Gastrocnemius medialis (tissue), 4 donors: ENCODE measurements at regions not wholly inside any gene's neighbourhood (a gene's known extent, or its start where the extent isn't known, plus 50 kb on each side); places are given as distances from the start of the nearest gene placed in this dataset.

ENCODE experiments used
- ATAC-seq, 2 donors: fragments of 150-250 bp; one replicate each; pipeline ENCODE4 v1.9.1; 2016
- DNase-seq, 2 donors: peaks; one replicate each; pipeline ENCODE4 v3.0.0-alpha.2; 2019
- H3K27ac ChIP-seq, 4 donors: fragments of 200-600 bp; sonication (generic); 1 replicate in 1 of 4; 2 replicates in 3 of 4; pipeline ENCODE4 v1.5.1; 2016 to 2018; ENCODE audit warnings: mild to moderate bottlenecking in 2 of 4, moderate library complexity in 1 of 4
- H3K27me3 ChIP-seq, 3 donors: fragments of 200-600 bp; sonication (generic) in 2 of 3; 1 replicate in 1 of 3; 2 replicates in 2 of 3; pipeline versions ENCODE4 v1.5.1 to v1.6.0; 2016 to 2019; ENCODE audit warnings: mild to moderate bottlenecking in 1 of 3, moderate library complexity in 1 of 3
- H3K36me3 ChIP-seq, 2 donors: fragments of 200-600 bp; sonication (generic) in 1 of 2; one replicate each; pipeline ENCODE4 v1.5.1; 2017 to 2018
- H3K4me1 ChIP-seq, 2 donors: fragments of 200-600 bp; sonication (generic) in 1 of 2; one replicate each; pipeline ENCODE4 v1.5.1; 2016 to 2017; ENCODE audit warnings: mild to moderate bottlenecking in 2 of 2
- H3K4me3 ChIP-seq, 4 donors: fragments of 200-600 bp; sonication (generic) in 3 of 4; 1 replicate in 1 of 4; 2 replicates in 3 of 4; pipeline ENCODE4 v1.5.1; 2016 to 2019; ENCODE audit warnings: mild to moderate bottlenecking in 2 of 4
- H3K9me3 ChIP-seq, 3 donors: fragments of 200-600 bp; sonication (generic) in 2 of 3; 1 replicate in 1 of 3; 2 replicates in 2 of 3; pipeline ENCODE4 v1.5.1; 2016 to 2019
- CTCF ChIP-seq, 5 experiments: fragments of 450-650 bp in 3 of 5; fragments of 200-600 bp in 2 of 5; sonication (generic) in 2 of 5; IDR thresholded peaks in 4 of 5; conservative IDR thresholded peaks in 1 of 5; 1 replicate in 4 of 5; 2 replicates in 1 of 5; pipeline ENCODE4 v1.5.1; 2016 to 2019; ENCODE audit warnings: antibody characterized with exemption in 5 of 5, mild to moderate bottlenecking in 3 of 5, moderate library complexity in 3 of 5
- POLR2A ChIP-seq, 2 donors: fragments of 450-650 bp; IDR thresholded peaks; one replicate each; pipeline ENCODE4 v1.6.1; 2017; ENCODE audit warnings: antibody characterized with exemption in 2 of 2, mild to moderate bottlenecking in 2 of 2, moderate library complexity in 2 of 2
- in situ Hi-C, 4 donors: fragments of 200-750 bp; cut with MboI; loops; one replicate each; pipeline versions ENCODE4 v1.15.0 to v1.8.0; 2017; ENCODE audit warnings: low sequenced_read_pairs in 4 of 4
- intact Hi-C: fragments of 100-400 bp; cut with DNase I; formaldehyde crosslinking; loops from one replicate; pipeline ENCODE4 v1.15.1; 2023; ENCODE audit warnings: low total_unique reads

GRCh38 chr2:71992036-71992435 is 155.6 kb downstream of the CYP26B1 start:
- H3K4me1 ChIP-seq = no peaks in the 10 kb centered on the region
- no peak for TF ChIP-seq POLR2A (IDR thresholded peaks at IDR 0.05)
- no peak for TF ChIP-seq CTCF (IDR thresholded peaks at IDR 0.05 in 4 of 5, conservative IDR thresholded peaks at IDR 0.05 in 1 of 5)
- H3K27ac ChIP-seq = no peak overlapping the region
- H3K4me3 ChIP-seq = no peak overlapping the region
- H3K36me3 ChIP-seq = no peaks in the 10 kb centered on the region
- H3K9me3 ChIP-seq = no peaks in the 10 kb centered on the region
- no peak for DNase-seq
- H3K27me3 ChIP-seq = no peaks in the 10 kb centered on the region
- in situ Hi-C loops = loop anchor here (5.0 to 10.0 kb wide), 3 partner anchors 65 to 187 kb away; no protein-coding TSS in a partner anchor
- intact Hi-C loops = loop anchor here (1.0 to 10.0 kb wide), 2 partner anchors 69 to 387 kb away; no protein-coding TSS in a partner anchor
- ATAC-seq = no peak

GRCh38 chr2:71991397-71991796 is 156.3 kb downstream of the CYP26B1 start:
- ATAC-seq (no peak), DNase-seq (no peak)
- no peaks in the 10 kb centered on the region for H3K27me3 ChIP-seq
- H3K9me3 ChIP-seq = no peaks in the 10 kb centered on the region
- in situ Hi-C loops = loop anchor here (5.0 to 10.0 kb wide), 3 partner anchors 64 to 187 kb away; no protein-coding TSS in a partner anchor
- intact Hi-C loops = loop anchor here (10.0 kb wide), 1 partner anchor 387 kb away; no protein-coding TSS in a partner anchor
- H3K27ac ChIP-seq = no peak overlapping the region
- no peaks in the 10 kb centered on the region for H3K36me3 ChIP-seq
- H3K4me1 ChIP-seq = no peaks in the 10 kb centered on the region
- TF ChIP-seq POLR2A (IDR thresholded peaks at IDR 0.05) (no peak), CTCF (IDR thresholded peaks at IDR 0.05 in 4 of 5, conservative IDR thresholded peaks at IDR 0.05 in 1 of 5) (no peak)
- H3K4me3 ChIP-seq = no peak overlapping the region

GRCh38 chr2:71990826-71991225 is 156.8 kb downstream of the CYP26B1 start:
- Histone ChIP-seq H3K27me3 (no peaks in the 10 kb centered on the region), H3K4me3 (no peak overlapping the region), H3K36me3 (no peaks in the 10 kb centered on the region), H3K4me1 (no peaks in the 10 kb centered on the region), H3K9me3 (no peaks in the 10 kb centered on the region), H3K27ac (no peak overlapping the region)
- DNase-seq (no peak), ATAC-seq (no peak)
- in situ Hi-C loops = loop anchor here (5.0 to 10.0 kb wide), 3 partner anchors 64 to 186 kb away; no protein-coding TSS in a partner anchor
- no peak for TF ChIP-seq CTCF (IDR thresholded peaks at IDR 0.05 in 4 of 5, conservative IDR thresholded peaks at IDR 0.05 in 1 of 5)
- TF ChIP-seq POLR2A (IDR thresholded peaks at IDR 0.05) = no peak
- intact Hi-C loops = loop anchor here (10.0 kb wide), 1 partner anchor 386 kb away; no protein-coding TSS in a partner anchor

GRCh38 chr2:71990122-71990521 is 157.5 kb downstream of the CYP26B1 start:
- H3K27ac ChIP-seq = no peak overlapping the region
- no peak for TF ChIP-seq POLR2A (IDR thresholded peaks at IDR 0.05)
- in situ Hi-C loops = loop anchor here (5.0 to 10.0 kb wide), 3 partner anchors 63 to 185 kb away; no protein-coding TSS in a partner anchor
- H3K4me1 ChIP-seq = no peaks in the 10 kb centered on the region
- no peaks in the 10 kb centered on the region for H3K27me3 ChIP-seq
- intact Hi-C loops = loop anchor here (10.0 kb wide), 1 partner anchor 385 kb away; no protein-coding TSS in a partner anchor
- H3K4me3 ChIP-seq = no peak overlapping the region
- ATAC-seq (no peak), DNase-seq (no peak)
- no peaks in the 10 kb centered on the region for H3K9me3 ChIP-seq
- no peaks in the 10 kb centered on the region for H3K36me3 ChIP-seq

GRCh38 chr2:71989671-71990070 is 158.0 kb downstream of the CYP26B1 start:
- no peak for DNase-seq
- no peaks in the 10 kb centered on the region for H3K4me1 ChIP-seq
- no peak overlapping the region for H3K27ac ChIP-seq
- H3K4me3 ChIP-seq = no peak overlapping the region
- no peak for TF ChIP-seq POLR2A (IDR thresholded peaks at IDR 0.05)
- no peak for TF ChIP-seq CTCF (IDR thresholded peaks at IDR 0.05 in 4 of 5, conservative IDR thresholded peaks at IDR 0.05 in 1 of 5)
- in situ Hi-C loops = loop anchor here (5.0 to 10.0 kb wide), 3 partner anchors 62 to 185 kb away; no protein-coding TSS in a partner anchor
- H3K9me3 ChIP-seq = no peaks in the 10 kb centered on the region
- no peak for ATAC-seq
- H3K36me3 ChIP-seq = no peaks in the 10 kb centered on the region
- no peaks in the 10 kb centered on the region for H3K27me3 ChIP-seq
- intact Hi-C loops = loop anchor here (10.0 kb wide), 1 partner anchor 385 kb away; no protein-coding TSS in a partner anchor
